Heart left ventricle (tissue), 16 donors: ENCODE measurements at regions not wholly inside any gene's neighbourhood (a gene's known extent, or its start where the extent isn't known, plus 50 kb on each side); places are given as distances from the start of the nearest gene placed in this dataset.

Source experiments
- ATAC-seq, 4 donors: fragments of 200-7000 bp; cut with Tn5 transposase; one replicate each; pipeline ENCODE4 v1.9.1; 2020 to 2022; ENCODE audit warnings: moderate library complexity in 4 of 4, mild to moderate bottlenecking in 3 of 4, moderate number of reproducible peaks in 1 of 4
- DNase-seq, 5 donors: peaks; one replicate each; pipeline ENCODE4 v3.0.0-alpha.2; 2020
- H3K27ac ChIP-seq, 12 donors: fragments of 200-600 bp; sonication (generic) in 4 of 12; one replicate each; pipeline versions ENCODE4 v1.5.0 to v1.8.0; 2016 to 2022; ENCODE audit warnings: mild to moderate bottlenecking in 2 of 12
- H3K27me3 ChIP-seq, 9 donors: fragments of 200-600 bp; sonication (generic) in 2 of 9; one replicate each; pipeline versions ENCODE4 v1.5.1 to v1.8.0; 2016 to 2022; ENCODE audit warnings: mild to moderate bottlenecking in 3 of 9
- H3K36me3 ChIP-seq, 9 donors: fragments of 200-600 bp; sonication (generic) in 2 of 9; one replicate each; pipeline versions ENCODE4 v1.5.0 to v1.8.0; 2018 to 2022; ENCODE audit warnings: mild to moderate bottlenecking in 2 of 9
- H3K4me1 ChIP-seq, 12 donors: fragments of 200-600 bp; sonication (generic) in 4 of 12; one replicate each; pipeline versions ENCODE4 v1.5.0 to v1.8.0; 2016 to 2022; ENCODE audit warnings: mild to moderate bottlenecking in 3 of 12
- H3K4me3 ChIP-seq, 12 donors: fragments of 200-600 bp; sonication (generic) in 4 of 12; one replicate each; pipeline versions ENCODE4 v1.5.0 to v1.8.0; 2017 to 2022; ENCODE audit warnings: mild to moderate bottlenecking in 9 of 12, moderate library complexity in 4 of 12
- H3K9me3 ChIP-seq, 12 donors: fragments of 200-600 bp; sonication (generic) in 4 of 12; one replicate each; pipeline versions ENCODE4 v1.5.0 to v1.8.0; 2016 to 2022; ENCODE audit warnings: mild to moderate bottlenecking in 1 of 12
- POLR2A ChIP-seq, 2 donors: fragments of 450-650 bp; IDR thresholded peaks; one replicate each; pipeline ENCODE4 v1.6.1; 2017; ENCODE audit warnings: antibody characterized with exemption in 2 of 2, mild to moderate bottlenecking in 2 of 2, moderate library complexity in 2 of 2
- WGBS, 4 donors: extraction: QIAGEN DNeasy Blood & Tissue Kit in 2 of 4; methylation state at CpG; one replicate each; pipeline versions ENCODE4 v1.1.5 to v1.1.7; 2013 to 2018; 5-methylcytosine and 5-hydroxymethylcytosine counted together
- intact Hi-C, 10 donors: fragments of 100-400 bp; cut with DNase I; formaldehyde crosslinking; loops; one replicate each; pipeline versions ENCODE4 v1.11.1 to v1.14.2; 2022
- TF ChIP-seq, protein P1 (sequence below), 12 donors: fragments of 200-600 bp; sonication (generic) in 4 of 12; IDR thresholded peaks; one replicate each; pipeline versions ENCODE4 v1.5.0 to v1.8.0; 2018 to 2022; ENCODE audit warnings: antibody characterized with exemption in 12 of 12, mild to moderate bottlenecking in 5 of 12
- donor health status: ischemic (EF 13 %, LVEDD 7.1; RV severe dilation, severe dysfunction).
- donor health status: healthy with polysubstance abuse.
- donor health status: DM: no; HTN: yes; CAD: no.
- donor health status: DM: no; HTN: no; CAD: no.
- donor health status: ischemic (EF 25% LVEDD 6.9; RV normal size, moderate dysfunction).
- donor health status: ischemic (EF 25% LVEDD 5.7; RV mildly dilated, moderate dysfunction).
- donor health status: healthy.
- donor health status: DM: yes; HTN: yes; CAD: no.
- donor health status: ischemic (EF 35%, LVEDD 5.7; RV mildly dilated, moderate dysfunction).
- donor health status: nonischemic (EF 11% LVEDD 7.7; RV severe dilation, severe dysfunction).
- donor health status: DM: yes; HTN: yes; CAD: no.
- donor health status: PGD.
- donor health status: ischemic (EF 29% LVEDD 5.4; RV normal size, mild dysfunction).
- donor health status: nonischemic (EF 23%, LVEDD 6.1; RV moderate dilation, normal function).

DNA sequence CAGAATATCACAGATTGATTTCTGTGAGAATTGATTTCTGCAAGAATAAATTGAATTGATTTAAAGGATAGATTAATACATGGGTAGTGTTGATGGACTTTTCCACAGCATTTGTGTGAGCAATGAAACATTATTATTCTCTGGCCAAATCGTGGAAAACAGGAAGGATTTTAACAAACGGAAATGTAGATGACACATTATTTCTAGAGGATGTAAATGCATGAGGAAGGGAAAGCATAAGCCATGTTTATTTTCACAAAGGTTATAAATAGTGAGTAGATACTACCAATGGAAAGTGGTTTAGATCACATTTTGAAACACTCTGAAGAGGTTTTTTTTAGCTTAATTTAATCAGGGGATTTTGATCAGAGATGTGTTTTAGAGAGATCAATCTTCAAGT is 1534.6 kb upstream of the MIR17HG start:
- Histone ChIP-seq H3K36me3 (no peaks in the 10 kb centered on the region), H3K4me3 (no peak overlapping the region), H3K4me1 (no peaks in the 10 kb centered on the region), H3K9me3 (peaks cover 0 to 17% (median 0%) of the 10 kb centered on the region in 12 donors), H3K27ac (no peak overlapping the region), H3K27me3 (no peaks in the 10 kb centered on the region)
- WGBS, 4 donors = 49 to 56% (median 51%) methylated on average over 2 of the region's 2 CpGs
- intact Hi-C loops = no loop called here
- DNase-seq (no peak), ATAC-seq (no peak)
- no peak for TF ChIP-seq POLR2A (IDR thresholded peaks at IDR 0.05)
- TF ChIP-seq, protein P1, sequence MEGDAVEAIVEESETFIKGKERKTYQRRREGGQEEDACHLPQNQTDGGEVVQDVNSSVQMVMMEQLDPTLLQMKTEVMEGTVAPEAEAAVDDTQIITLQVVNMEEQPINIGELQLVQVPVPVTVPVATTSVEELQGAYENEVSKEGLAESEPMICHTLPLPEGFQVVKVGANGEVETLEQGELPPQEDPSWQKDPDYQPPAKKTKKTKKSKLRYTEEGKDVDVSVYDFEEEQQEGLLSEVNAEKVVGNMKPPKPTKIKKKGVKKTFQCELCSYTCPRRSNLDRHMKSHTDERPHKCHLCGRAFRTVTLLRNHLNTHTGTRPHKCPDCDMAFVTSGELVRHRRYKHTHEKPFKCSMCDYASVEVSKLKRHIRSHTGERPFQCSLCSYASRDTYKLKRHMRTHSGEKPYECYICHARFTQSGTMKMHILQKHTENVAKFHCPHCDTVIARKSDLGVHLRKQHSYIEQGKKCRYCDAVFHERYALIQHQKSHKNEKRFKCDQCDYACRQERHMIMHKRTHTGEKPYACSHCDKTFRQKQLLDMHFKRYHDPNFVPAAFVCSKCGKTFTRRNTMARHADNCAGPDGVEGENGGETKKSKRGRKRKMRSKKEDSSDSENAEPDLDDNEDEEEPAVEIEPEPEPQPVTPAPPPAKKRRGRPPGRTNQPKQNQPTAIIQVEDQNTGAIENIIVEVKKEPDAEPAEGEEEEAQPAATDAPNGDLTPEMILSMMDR (IDR thresholded peaks at IDR 0.05) = no peak

DNA sequence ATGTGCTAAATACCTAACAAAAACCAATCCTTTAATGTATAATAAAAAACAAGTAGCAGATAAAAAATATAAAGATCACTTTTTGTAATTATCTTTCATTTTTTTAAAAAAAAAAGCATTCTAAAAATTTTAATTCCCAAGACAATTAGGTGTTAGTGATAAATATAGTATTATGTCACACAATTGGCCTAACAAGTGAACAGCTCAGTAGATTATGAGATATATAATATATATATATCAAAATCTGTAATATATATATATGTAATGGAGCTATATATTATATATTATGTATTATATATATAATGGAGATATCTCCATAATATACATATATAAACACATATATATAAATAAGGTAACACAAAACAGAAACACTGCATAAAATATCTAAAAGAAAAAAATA is 1531.1 kb upstream of the MIR17HG start:
- TF ChIP-seq, protein P1 (IDR thresholded peaks at IDR 0.05) = no peak
- Histone ChIP-seq H3K4me1 (no peaks in the 10 kb centered on the region), H3K27me3 (no peaks in the 10 kb centered on the region), H3K4me3 (no peak overlapping the region), H3K36me3 (no peaks in the 10 kb centered on the region), H3K9me3 (peaks cover 0 to 20% (median 0%) of the 10 kb centered on the region in 12 donors), H3K27ac (no peak overlapping the region)
- intact Hi-C loops = no loop called here
- DNase-seq (no peak), ATAC-seq (no peak)

DNA sequence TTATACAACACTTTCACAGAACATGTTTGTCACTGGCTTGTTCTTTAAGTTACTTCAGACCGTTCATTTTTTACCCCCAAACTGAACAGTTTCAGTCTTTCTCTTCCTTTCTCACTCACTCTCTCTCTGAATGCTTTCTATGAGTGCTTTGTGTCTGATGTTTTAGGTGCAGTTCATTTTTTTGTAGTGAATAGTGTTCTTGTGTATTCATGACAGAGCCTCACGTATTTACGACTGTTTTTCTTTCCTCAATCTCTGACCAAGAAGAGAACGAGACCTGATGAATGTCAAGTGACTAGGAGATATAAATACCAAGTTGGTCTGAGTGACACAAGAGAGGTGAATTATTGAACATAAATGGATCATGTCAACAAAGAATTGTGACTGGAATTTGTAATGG is 1525.0 kb upstream of the MIR17HG start:
- H3K27me3 ChIP-seq = no peaks in the 10 kb centered on the region
- no peak overlapping the region for H3K4me3 ChIP-seq
- H3K9me3 ChIP-seq = peaks cover 0 to 6% (median 0%) of the 10 kb centered on the region in 12 donors
- no peak for TF ChIP-seq POLR2A (IDR thresholded peaks at IDR 0.05)
- TF ChIP-seq, protein P1 (IDR thresholded peaks at IDR 0.05) = no peak
- WGBS, 4 donors = 34 to 46% (median 37%) methylated on average over 4 of the region's 4 CpGs
- H3K27ac ChIP-seq = no peak overlapping the region
- intact Hi-C loops = no loop called here
- no peak for DNase-seq
- no peaks in the 10 kb centered on the region for H3K36me3 ChIP-seq
- H3K4me1 ChIP-seq = no peaks in the 10 kb centered on the region
- no peak for ATAC-seq

DNA sequence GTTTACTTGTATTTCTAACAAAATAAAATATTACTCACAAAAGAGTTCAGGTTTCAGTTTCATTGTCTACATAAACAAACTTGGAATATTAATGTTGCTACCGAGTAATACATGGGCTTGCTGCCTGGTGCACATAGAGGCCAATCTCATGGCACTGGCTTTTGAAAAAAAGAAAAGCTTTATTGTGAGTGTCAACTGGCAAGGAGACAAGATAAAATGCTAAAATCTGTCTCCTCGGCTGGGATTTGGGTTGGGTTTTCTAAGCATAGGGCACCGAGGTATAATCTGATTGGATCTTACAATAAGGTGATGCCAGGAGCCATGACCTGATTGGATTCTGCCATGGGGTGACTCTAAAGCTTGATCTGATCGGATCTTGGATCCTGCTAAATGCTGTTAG is 1519.9 kb upstream of the MIR17HG start:
- Histone ChIP-seq H3K9me3 (no peaks in the 10 kb centered on the region), H3K27ac (no peak overlapping the region), H3K27me3 (no peaks in the 10 kb centered on the region), H3K36me3 (no peaks in the 10 kb centered on the region), H3K4me3 (no peak overlapping the region), H3K4me1 (no peaks in the 10 kb centered on the region)
- no peak for TF ChIP-seq POLR2A (IDR thresholded peaks at IDR 0.05)
- TF ChIP-seq, protein P1 (IDR thresholded peaks at IDR 0.05) = no peak
- intact Hi-C loops = no loop called here
- ATAC-seq (no peak), DNase-seq (no peak)
- 66 to 83% (median 76%) methylated on average over 4 of the region's 4 CpGs for WGBS, 4 donors
